ENCODE measurements at regions not wholly inside any gene's neighbourhood (a gene's known extent, or its start where the extent isn't known, plus 50 kb on each side); places are given as distances from the start of the nearest gene placed in this dataset.

DNA sequence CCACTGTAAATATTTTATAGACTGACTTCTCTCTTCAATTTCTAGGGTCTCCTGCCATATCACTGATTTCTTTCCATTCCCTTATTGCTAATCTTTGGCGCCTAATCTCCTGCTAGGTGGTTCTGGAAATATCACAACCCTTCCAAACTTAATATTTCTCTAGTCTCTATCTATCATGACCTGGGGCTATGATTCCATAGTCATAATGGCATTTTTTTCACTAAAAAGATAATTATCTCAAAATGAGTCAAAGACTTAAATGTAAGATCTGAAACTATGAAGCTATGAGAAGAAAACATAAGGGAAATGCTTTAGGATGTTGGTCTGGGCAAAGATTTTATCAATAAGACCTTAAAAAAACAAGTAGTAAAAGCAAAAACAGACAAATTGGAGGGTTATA is 74.2 kb downstream of the LEPR start:
- TF ChIP-seq LEF1 (IDR thresholded peaks at IDR 0.05; ENCODE audit: borderline replicate concordance) (no peak), FOXM1 (IDR thresholded peaks at IDR 0.05; ENCODE audit: borderline replicate concordance) (no peak), HDGF (IDR thresholded peaks at IDR 0.05; ENCODE audit: borderline replicate concordance) (no peak)

Data from HEK293T (cell line).